ENCODE measurements at regions not wholly inside any gene's neighbourhood (a gene's known extent, or its start where the extent isn't known, plus 50 kb on each side); places are given as distances from the start of the nearest gene placed in this dataset.

DNA sequence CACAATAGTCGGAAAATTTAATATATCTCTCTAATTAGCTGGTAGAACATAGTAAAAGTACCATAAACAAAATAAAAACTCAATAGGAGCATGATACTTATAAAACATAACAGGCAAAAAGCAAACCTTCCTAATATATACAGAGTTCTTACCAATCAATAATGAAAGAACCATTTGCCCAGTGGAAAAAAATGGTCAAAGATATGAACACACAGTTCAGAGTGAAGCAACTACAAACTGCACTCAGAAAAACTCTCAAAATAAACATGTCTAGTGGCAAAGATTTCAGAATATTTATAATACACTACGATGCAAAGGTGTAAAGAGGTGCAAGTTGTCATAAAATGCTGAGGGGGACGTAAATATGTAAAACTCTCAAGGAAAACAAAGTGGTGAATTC lies 576.2 kb upstream of the CTNND2 start:
- no peak overlapping the region for H3K27ac Mint-ChIP-seq
- Histone ChIP-seq H3K9me3 (no peaks in the 10 kb centered on the region), H3K4me1 (ENCODE audit: control insufficient read depth in 1 of 2, extremely low read depth in 1 of 2, insufficient read depth in 2 of 2, low read length in 2 of 2) (no peaks in the 10 kb centered on the region), H3K4me3 (ENCODE audit: control insufficient read depth in 1 of 2, extremely low read depth in 1 of 2, low read length in 1 of 2) (no peak overlapping the region), H3K36me3 (ENCODE audit: control insufficient read depth in 2 of 2, extremely low read depth in 1 of 2, insufficient read depth in 1 of 2, low read length in 1 of 2) (no peaks in the 10 kb centered on the region), H3K27me3 (replicated peaks in 1 of 2; ENCODE audit: control insufficient read depth in 2 of 2, extremely low read depth in 1 of 2, insufficient read depth in 2 of 2, low read length in 1 of 2) (no peaks in the 10 kb centered on the region), H3K27ac (ENCODE audit: low read length) (no peak overlapping the region)
- CTCF ChIA-PET: no interaction called here
- H3K27me3 Mint-ChIP-seq: no peaks in the 10 kb centered on the region
- no peaks in the 10 kb centered on the region for H3K36me3 Mint-ChIP-seq
- ATAC-seq (replicated peaks in 1 of 4) (no peak), DNase-seq (no peak)
- H3K4me3 Mint-ChIP-seq: no peak overlapping the region
- H3K9me3 Mint-ChIP-seq: peaks cover 15 to 25% (median 17%) of the 10 kb centered on the region in 3 donors
- POLR2A ChIA-PET: no interaction called here
- no peaks in the 10 kb centered on the region for H3K4me1 Mint-ChIP-seq
- no CpG with 5 or more reads among the region's 3 CpGs for WGBS (ENCODE audit: insufficient coverage)

DNA sequence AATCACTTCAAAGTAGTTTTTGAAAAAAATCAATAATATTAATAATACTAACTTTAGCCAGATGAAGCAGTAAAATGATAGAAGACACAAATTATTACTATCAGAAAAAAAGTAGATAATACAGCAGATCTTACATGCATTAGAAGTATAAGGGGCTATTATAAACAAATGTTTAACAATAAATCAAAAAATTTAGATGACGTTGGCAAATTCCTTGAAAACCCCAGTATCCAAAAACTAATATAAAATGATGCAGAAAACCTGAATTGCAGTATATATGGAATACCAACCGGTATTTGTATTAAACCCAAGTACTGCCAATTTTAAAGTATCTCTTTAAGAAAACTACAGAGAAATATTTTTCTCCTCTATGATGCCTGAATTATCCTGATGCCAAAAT lies 573.3 kb upstream of the CTNND2 start:
- Histone ChIP-seq H3K27ac (ENCODE audit: low read length) (no peak overlapping the region), H3K4me3 (ENCODE audit: control insufficient read depth in 1 of 2, extremely low read depth in 1 of 2, low read length in 1 of 2) (no peak overlapping the region), H3K9me3 (no peaks in the 10 kb centered on the region), H3K36me3 (ENCODE audit: control insufficient read depth in 2 of 2, extremely low read depth in 1 of 2, insufficient read depth in 1 of 2, low read length in 1 of 2) (no peaks in the 10 kb centered on the region), H3K4me1 (ENCODE audit: control insufficient read depth in 1 of 2, extremely low read depth in 1 of 2, insufficient read depth in 2 of 2, low read length in 2 of 2) (no peaks in the 10 kb centered on the region), H3K27me3 (replicated peaks in 1 of 2; ENCODE audit: control insufficient read depth in 2 of 2, extremely low read depth in 1 of 2, insufficient read depth in 2 of 2, low read length in 1 of 2) (no peaks in the 10 kb centered on the region)
- POLR2A ChIA-PET: no interaction called here
- no CpG with 5 or more reads among the region's 2 CpGs for WGBS (ENCODE audit: insufficient coverage)
- no peak overlapping the region for H3K4me3 Mint-ChIP-seq
- no peak for DNase-seq
- H3K27ac Mint-ChIP-seq: no peak overlapping the region
- H3K36me3 Mint-ChIP-seq: no peaks in the 10 kb centered on the region
- ATAC-seq (replicated peaks in 1 of 4): no peak
- no peaks in the 10 kb centered on the region for H3K27me3 Mint-ChIP-seq
- H3K4me1 Mint-ChIP-seq: no peaks in the 10 kb centered on the region
- CTCF ChIA-PET: no interaction called here
- peaks cover 7 to 12% (median 8%) of the 10 kb centered on the region in 3 donors for H3K9me3 Mint-ChIP-seq

DNA sequence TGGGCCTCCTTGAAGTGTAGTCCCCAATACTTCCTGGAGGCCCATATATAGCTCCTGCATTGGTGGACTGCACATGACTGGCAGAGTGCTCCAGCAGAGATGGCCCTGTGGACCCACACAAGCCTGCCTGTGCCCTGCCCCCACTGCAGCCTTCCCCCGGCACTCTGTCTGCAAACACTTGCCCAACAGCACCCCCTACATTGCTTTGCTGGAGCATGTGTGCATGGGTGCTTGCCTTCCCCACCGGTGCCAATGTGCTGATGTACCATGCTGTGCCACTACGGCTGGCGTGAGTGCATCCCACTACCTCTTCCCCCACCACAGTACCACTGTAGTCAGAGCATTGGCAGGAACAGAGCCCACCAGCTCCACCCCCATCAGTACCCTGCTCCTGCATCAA lies 563.6 kb upstream of the CTNND2 start:
- POLR2A ChIA-PET: no interaction called here
- H3K4me3 Mint-ChIP-seq: no peak overlapping the region
- 97% methylated on average over 3 of the region's 4 CpGs for WGBS (ENCODE audit: insufficient coverage)

DNA sequence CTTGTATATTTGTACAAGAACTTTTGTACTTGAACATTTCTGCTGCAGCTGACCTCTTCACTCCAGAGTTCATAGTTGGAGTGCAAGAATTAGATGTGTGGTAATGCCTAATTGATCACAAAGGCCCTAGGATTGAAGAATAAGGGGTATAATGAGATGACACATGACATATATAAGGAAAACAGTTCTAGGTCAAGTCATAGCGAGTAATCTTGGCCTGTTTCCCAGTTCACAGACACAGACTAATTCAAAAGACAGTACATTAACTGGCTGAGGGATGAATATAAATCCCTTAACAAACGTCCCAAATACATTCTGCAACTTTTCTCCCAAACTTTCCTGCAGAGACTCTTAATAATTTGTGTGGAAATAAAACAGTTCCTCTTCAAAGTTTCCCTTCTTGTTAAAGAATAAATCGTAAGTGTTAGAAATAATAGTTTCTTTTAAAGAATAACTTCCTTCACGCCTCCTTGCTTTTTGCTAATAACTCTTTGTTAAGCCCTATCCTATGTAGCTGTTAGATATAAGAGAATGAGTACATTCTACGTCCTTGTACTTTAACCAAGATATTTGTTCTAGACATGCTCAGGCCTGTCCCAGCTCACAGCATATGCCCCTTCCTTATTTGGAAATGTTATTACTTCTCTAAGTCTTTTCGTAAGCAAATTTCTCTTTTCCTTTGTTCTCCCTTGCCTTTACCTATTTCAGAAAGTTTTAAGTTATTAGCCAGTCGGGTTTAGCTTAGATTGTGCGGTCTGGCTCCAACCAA lies 556.4 kb upstream of the CTNND2 start:
- Histone ChIP-seq H3K4me1 (ENCODE audit: control insufficient read depth in 1 of 2, extremely low read depth in 1 of 2, insufficient read depth in 2 of 2, low read length in 2 of 2) (no peaks in the 10 kb centered on the region), H3K9me3 (no peaks in the 10 kb centered on the region), H3K36me3 (ENCODE audit: control insufficient read depth in 2 of 2, extremely low read depth in 1 of 2, insufficient read depth in 1 of 2, low read length in 1 of 2) (no peaks in the 10 kb centered on the region), H3K27me3 (replicated peaks in 1 of 2; ENCODE audit: control insufficient read depth in 2 of 2, extremely low read depth in 1 of 2, insufficient read depth in 2 of 2, low read length in 1 of 2) (no peaks in the 10 kb centered on the region), H3K4me3 (ENCODE audit: control insufficient read depth in 1 of 2, extremely low read depth in 1 of 2, low read length in 1 of 2) (no peak overlapping the region), H3K27ac (ENCODE audit: low read length) (no peak overlapping the region)
- no peaks in the 10 kb centered on the region for H3K36me3 Mint-ChIP-seq
- DNase-seq (no peak), ATAC-seq (replicated peaks in 1 of 4) (no peak)
- peaks cover 11 to 25% (median 20%) of the 10 kb centered on the region in 3 donors for H3K9me3 Mint-ChIP-seq
- no peaks in the 10 kb centered on the region for H3K4me1 Mint-ChIP-seq
- ChIA-PET CTCF (no interaction called here), POLR2A (no interaction called here)
- WGBS (ENCODE audit: insufficient coverage): 80% methylated on average over 2 of the region's 8 CpGs
- no peak overlapping the region for H3K4me3 Mint-ChIP-seq
- no peaks in the 10 kb centered on the region for H3K27me3 Mint-ChIP-seq
- H3K27ac Mint-ChIP-seq: no peak overlapping the region

More for the DNA sequence above, 563.6 kb upstream of the CTNND2 start:
- Histone ChIP-seq H3K4me3 (ENCODE audit: control insufficient read depth in 1 of 2, extremely low read depth in 1 of 2, low read length in 1 of 2) (no peak overlapping the region), H3K36me3 (ENCODE audit: control insufficient read depth in 2 of 2, extremely low read depth in 1 of 2, insufficient read depth in 1 of 2, low read length in 1 of 2) (no peaks in the 10 kb centered on the region), H3K27me3 (replicated peaks in 1 of 2; ENCODE audit: control insufficient read depth in 2 of 2, extremely low read depth in 1 of 2, insufficient read depth in 2 of 2, low read length in 1 of 2) (no peaks in the 10 kb centered on the region), H3K9me3 (no peaks in the 10 kb centered on the region), H3K4me1 (ENCODE audit: control insufficient read depth in 1 of 2, extremely low read depth in 1 of 2, insufficient read depth in 2 of 2, low read length in 2 of 2) (no peaks in the 10 kb centered on the region), H3K27ac (ENCODE audit: low read length) (no peak overlapping the region)
- Mint-ChIP-seq H3K27me3 (no peaks in the 10 kb centered on the region), H3K36me3 (no peaks in the 10 kb centered on the region), H3K27ac (no peak overlapping the region), H3K4me1 (no peaks in the 10 kb centered on the region), H3K9me3 (peaks cover 27 to 56% (median 31%) of the 10 kb centered on the region in 3 donors)
- ATAC-seq (replicated peaks in 1 of 4) (no peak), DNase-seq (no peak)
- CTCF ChIA-PET: no interaction called here

DNA sequence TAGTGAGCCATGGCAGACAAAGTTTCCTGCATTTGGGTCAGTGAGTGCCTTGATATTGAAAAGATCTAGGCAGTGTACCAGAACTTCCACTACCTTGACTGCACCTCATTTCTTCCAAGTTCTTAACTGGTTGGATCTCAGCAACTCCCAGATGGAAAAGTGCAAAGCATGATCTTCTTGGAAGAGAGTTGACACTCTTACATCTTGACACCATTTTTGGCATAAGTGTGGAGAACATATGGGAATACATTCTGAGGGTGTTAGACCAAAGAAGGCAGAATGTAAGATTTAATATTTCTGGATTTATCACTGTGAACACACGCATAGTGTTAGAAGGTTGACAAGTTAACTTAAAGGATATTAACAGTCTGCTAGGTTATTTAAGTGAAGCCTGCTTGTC lies 555.1 kb upstream of the CTNND2 start:
- no CpG with 5 or more reads among the region's 1 CpG for WGBS (ENCODE audit: insufficient coverage)
- H3K9me3 Mint-ChIP-seq: peaks cover 11 to 29% (median 20%) of the 10 kb centered on the region in 3 donors
- no peak overlapping the region for H3K4me3 ChIP-seq (ENCODE audit: control insufficient read depth in 1 of 2, extremely low read depth in 1 of 2, low read length in 1 of 2)
- no peaks in the 10 kb centered on the region for H3K27me3 Mint-ChIP-seq
- no peaks in the 10 kb centered on the region for H3K4me1 Mint-ChIP-seq
- no peaks in the 10 kb centered on the region for H3K36me3 ChIP-seq (ENCODE audit: control insufficient read depth in 2 of 2, extremely low read depth in 1 of 2, insufficient read depth in 1 of 2, low read length in 1 of 2)
- no peaks in the 10 kb centered on the region for H3K36me3 Mint-ChIP-seq
- H3K27me3 ChIP-seq (replicated peaks in 1 of 2; ENCODE audit: control insufficient read depth in 2 of 2, extremely low read depth in 1 of 2, insufficient read depth in 2 of 2, low read length in 1 of 2): no peaks in the 10 kb centered on the region
- H3K27ac Mint-ChIP-seq: no peak overlapping the region
- CTCF ChIA-PET: no interaction called here
- H3K27ac ChIP-seq (ENCODE audit: low read length): no peak overlapping the region
- POLR2A ChIA-PET: no interaction called here
- DNase-seq: no peak
- H3K4me1 ChIP-seq (ENCODE audit: control insufficient read depth in 1 of 2, extremely low read depth in 1 of 2, insufficient read depth in 2 of 2, low read length in 2 of 2): no peaks in the 10 kb centered on the region
- H3K4me3 Mint-ChIP-seq: no peak overlapping the region
- no peaks in the 10 kb centered on the region for H3K9me3 ChIP-seq
- no peak for ATAC-seq (replicated peaks in 1 of 4)

DNA sequence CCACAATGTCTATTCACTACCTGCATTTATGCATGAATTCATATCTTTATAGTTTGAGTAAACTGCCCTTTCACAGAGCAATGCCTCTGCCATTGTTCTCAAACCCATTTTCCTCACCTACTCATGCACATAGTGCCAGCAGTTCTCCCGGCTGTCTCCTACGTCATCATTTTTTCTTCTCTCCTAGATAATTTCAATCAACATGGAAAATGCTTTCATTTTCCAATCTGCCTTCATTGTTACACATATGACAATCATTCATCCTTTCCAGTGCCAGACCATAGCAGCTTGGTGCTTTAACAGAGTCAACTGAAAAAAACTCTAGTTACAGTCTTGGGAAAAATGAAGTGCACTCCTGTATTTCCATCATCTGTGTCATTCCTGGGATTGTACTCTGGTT lies 514.8 kb upstream of the CTNND2 start:
- no peaks in the 10 kb centered on the region for H3K36me3 ChIP-seq (ENCODE audit: control insufficient read depth in 2 of 2, extremely low read depth in 1 of 2, insufficient read depth in 1 of 2, low read length in 1 of 2)
- Mint-ChIP-seq H3K27me3 (no peaks in the 10 kb centered on the region), H3K4me3 (no peak overlapping the region), H3K9me3 (peaks cover 0 to 7% (median 6%) of the 10 kb centered on the region in 3 donors), H3K27ac (no peak overlapping the region), H3K36me3 (no peaks in the 10 kb centered on the region), H3K4me1 (no peaks in the 10 kb centered on the region)
- CTCF ChIA-PET: no interaction called here
- H3K9me3 ChIP-seq: no peaks in the 10 kb centered on the region
- H3K27ac ChIP-seq (ENCODE audit: low read length): no peak overlapping the region
- H3K27me3 ChIP-seq (replicated peaks in 1 of 2; ENCODE audit: control insufficient read depth in 2 of 2, extremely low read depth in 1 of 2, insufficient read depth in 2 of 2, low read length in 1 of 2): no peaks in the 10 kb centered on the region
- POLR2A ChIA-PET: interaction anchor here in 1 of 2 donors (0.6 kb wide), 1 partner anchor 12 kb away, joined by 3 read pairs; no protein-coding TSS in a partner anchor
- DNase-seq (no peak), ATAC-seq (replicated peaks in 1 of 4) (no peak)
- no peak overlapping the region for H3K4me3 ChIP-seq (ENCODE audit: control insufficient read depth in 1 of 2, extremely low read depth in 1 of 2, low read length in 1 of 2)
- 92% methylated on average over 2 of the region's 2 CpGs for WGBS (ENCODE audit: insufficient coverage)
- no peaks in the 10 kb centered on the region for H3K4me1 ChIP-seq (ENCODE audit: control insufficient read depth in 1 of 2, extremely low read depth in 1 of 2, insufficient read depth in 2 of 2, low read length in 2 of 2)

DNA sequence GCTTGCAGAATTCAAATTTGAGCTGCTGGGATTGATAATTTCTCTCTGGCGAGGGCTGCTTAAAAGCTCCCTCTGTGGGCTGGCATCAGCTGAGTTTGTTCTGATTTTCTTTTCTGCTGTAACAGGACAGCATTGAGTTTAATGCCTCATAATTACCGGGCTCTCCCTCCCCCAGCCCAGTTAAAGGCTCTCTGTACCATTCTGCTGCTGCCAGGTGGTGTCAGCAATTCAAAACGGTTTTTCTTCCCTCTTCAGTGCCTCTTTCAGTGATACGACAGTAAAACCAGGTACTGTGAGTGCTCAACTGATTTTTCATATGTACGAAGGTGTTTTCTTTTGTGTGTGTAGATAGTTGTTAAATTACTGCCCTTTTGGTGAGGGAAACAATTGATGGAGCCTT lies 509.3 kb upstream of the CTNND2 start:
- DNase-seq (no peak), ATAC-seq (replicated peaks in 1 of 4) (no peak)
- H3K36me3 Mint-ChIP-seq: no peaks in the 10 kb centered on the region
- no peak overlapping the region for H3K27ac Mint-ChIP-seq
- Histone ChIP-seq H3K27me3 (replicated peaks in 1 of 2; ENCODE audit: control insufficient read depth in 2 of 2, extremely low read depth in 1 of 2, insufficient read depth in 2 of 2, low read length in 1 of 2) (no peaks in the 10 kb centered on the region), H3K4me1 (ENCODE audit: control insufficient read depth in 1 of 2, extremely low read depth in 1 of 2, insufficient read depth in 2 of 2, low read length in 2 of 2) (no peaks in the 10 kb centered on the region), H3K9me3 (no peaks in the 10 kb centered on the region), H3K4me3 (ENCODE audit: control insufficient read depth in 1 of 2, extremely low read depth in 1 of 2, low read length in 1 of 2) (no peak overlapping the region), H3K27ac (ENCODE audit: low read length) (no peak overlapping the region), H3K36me3 (ENCODE audit: control insufficient read depth in 2 of 2, extremely low read depth in 1 of 2, insufficient read depth in 1 of 2, low read length in 1 of 2) (no peaks in the 10 kb centered on the region)
- CTCF ChIA-PET: no interaction called here
- no peaks in the 10 kb centered on the region for H3K4me1 Mint-ChIP-seq
- WGBS (ENCODE audit: insufficient coverage): 50% methylated on average over 2 of the region's 5 CpGs
- H3K4me3 Mint-ChIP-seq: no peak overlapping the region
- POLR2A ChIA-PET: no interaction called here
- no peaks in the 10 kb centered on the region for H3K27me3 Mint-ChIP-seq
- peaks cover 10 to 25% (median 14%) of the 10 kb centered on the region in 3 donors for H3K9me3 Mint-ChIP-seq
